ENCODE measurements at regions not wholly inside any gene's neighbourhood (a gene's known extent, or its start where the extent isn't known, plus 50 kb on each side); places are given as distances from the start of the nearest gene placed in this dataset.

DNA sequence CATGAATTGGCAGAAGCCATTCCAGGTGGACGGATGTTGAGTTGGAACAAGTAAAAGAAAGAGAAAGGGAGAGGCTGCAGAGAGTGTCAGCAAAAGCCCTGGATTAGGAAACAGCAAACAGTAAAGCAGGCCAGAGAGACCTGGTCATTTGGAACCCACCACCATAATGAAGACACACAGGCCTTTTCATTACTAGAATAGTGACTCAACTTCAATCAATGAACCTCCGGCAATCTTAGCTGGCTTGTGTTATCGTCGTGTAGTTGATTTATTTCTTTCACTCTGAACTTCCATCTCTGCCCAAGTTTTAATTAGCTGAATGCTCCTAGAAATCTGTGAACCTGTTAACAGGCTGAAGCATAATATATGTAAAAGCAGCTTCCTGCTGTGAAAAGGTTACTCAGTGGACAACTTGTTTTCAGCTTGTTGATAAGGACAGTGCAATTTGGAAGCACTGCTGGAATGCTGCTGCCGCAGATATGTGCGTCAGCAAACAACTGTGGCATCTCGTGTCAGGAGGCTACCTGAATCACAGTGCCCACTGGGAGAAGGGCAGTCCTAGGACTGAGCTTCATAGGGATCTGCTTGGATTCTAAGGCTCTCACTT, 68.8 kb downstream of the SPANXN4 start:
- Histone ChIP-seq H3K27ac (ENCODE audit: low read depth, low read length) (no peak overlapping the region), H3K4me1 (ENCODE audit: control insufficient read depth, low read length) (no peaks in the 10 kb centered on the region), H3K9me2 (replicated peaks; ENCODE audit: control insufficient read depth, low read length) (no peaks in the 10 kb centered on the region), H3K4me3 (ENCODE audit: low read length) (no peak overlapping the region), H4K20me1 (ENCODE audit: control insufficient read depth, insufficient read depth, low read depth, low read length) (no peaks in the 10 kb centered on the region), H3K36me3 (ENCODE audit: control insufficient read depth, low read length) (no peaks in the 10 kb centered on the region), H3K79me2 (ENCODE audit: control insufficient read depth, low read length) (no peaks in the 10 kb centered on the region), H3F3A (ENCODE audit: control insufficient read depth, insufficient read depth) (no peaks in the 10 kb centered on the region), H3K27me3 (ENCODE audit: control insufficient read depth, low read length) (no peaks in the 10 kb centered on the region), H3K4me2 (ENCODE audit: low read length) (no peak overlapping the region), H3K9me3 (ENCODE audit: control insufficient read depth, insufficient read depth, low read length) (no peaks in the 10 kb centered on the region)
- no peak for TF ChIP-seq EZH2phosphoT487 (IDR thresholded peaks at IDR 0.05; ENCODE audit: borderline replicate concordance, low read length)
- TF ChIP-seq, protein P1, sequence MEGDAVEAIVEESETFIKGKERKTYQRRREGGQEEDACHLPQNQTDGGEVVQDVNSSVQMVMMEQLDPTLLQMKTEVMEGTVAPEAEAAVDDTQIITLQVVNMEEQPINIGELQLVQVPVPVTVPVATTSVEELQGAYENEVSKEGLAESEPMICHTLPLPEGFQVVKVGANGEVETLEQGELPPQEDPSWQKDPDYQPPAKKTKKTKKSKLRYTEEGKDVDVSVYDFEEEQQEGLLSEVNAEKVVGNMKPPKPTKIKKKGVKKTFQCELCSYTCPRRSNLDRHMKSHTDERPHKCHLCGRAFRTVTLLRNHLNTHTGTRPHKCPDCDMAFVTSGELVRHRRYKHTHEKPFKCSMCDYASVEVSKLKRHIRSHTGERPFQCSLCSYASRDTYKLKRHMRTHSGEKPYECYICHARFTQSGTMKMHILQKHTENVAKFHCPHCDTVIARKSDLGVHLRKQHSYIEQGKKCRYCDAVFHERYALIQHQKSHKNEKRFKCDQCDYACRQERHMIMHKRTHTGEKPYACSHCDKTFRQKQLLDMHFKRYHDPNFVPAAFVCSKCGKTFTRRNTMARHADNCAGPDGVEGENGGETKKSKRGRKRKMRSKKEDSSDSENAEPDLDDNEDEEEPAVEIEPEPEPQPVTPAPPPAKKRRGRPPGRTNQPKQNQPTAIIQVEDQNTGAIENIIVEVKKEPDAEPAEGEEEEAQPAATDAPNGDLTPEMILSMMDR (IDR thresholded peaks at IDR 0.05; ENCODE audit: low read depth, low read length, poor library complexity, severe bottlenecking): no peak

Measured in DOHH2 (cell line).